Rectal smooth muscle tissue (tissue), 1 donor: ENCODE measurements at regions not wholly inside any gene's neighbourhood (a gene's known extent, or its start where the extent isn't known, plus 50 kb on each side); places are given as distances from the start of the nearest gene placed in this dataset.

Experiments used
- H3K27ac ChIP-seq: one replicate; pipeline ENCODE4 v1.7.0; 2013; ENCODE audit warnings: low read depth, low read length, inconsistent platforms
- H3K27me3 ChIP-seq: one replicate; pipeline ENCODE4 v1.7.0; 2013; ENCODE audit warnings: low read length; ENCODE audit not compliant: control insufficient read depth, insufficient read depth
- H3K36me3 ChIP-seq: one replicate; pipeline ENCODE4 v1.7.0; 2013; ENCODE audit warnings: low read length; ENCODE audit not compliant: control insufficient read depth, insufficient read depth
- H3K4me1 ChIP-seq: one replicate; pipeline ENCODE4 v1.7.0; 2013; ENCODE audit warnings: low read length; ENCODE audit not compliant: control insufficient read depth, insufficient read depth
- H3K4me3 ChIP-seq: one replicate; pipeline ENCODE4 v1.7.0; 2013; ENCODE audit warnings: low read length
- H3K9ac ChIP-seq: one replicate; pipeline ENCODE4 v1.7.0; 2013; ENCODE audit warnings: low read length

- Histone ChIP-seq H3K27ac (no peak overlapping the region), H3K4me1 (no peaks in the 10 kb centered on the region), H3K36me3 (no peaks in the 10 kb centered on the region), H3K4me3 (no peak overlapping the region), H3K27me3 (no peaks in the 10 kb centered on the region), H3K9ac (no peak overlapping the region)
Observed at GRCh38 chr5:23007762-23008161, 154.6 kb upstream of the CDH12 start.

GRCh38 chr5:23007236-23007635 lies 154.1 kb upstream of the CDH12 start:
- no peaks in the 10 kb centered on the region for H3K36me3 ChIP-seq
- no peak overlapping the region for H3K27ac ChIP-seq
- no peaks in the 10 kb centered on the region for H3K27me3 ChIP-seq
- H3K9ac ChIP-seq: no peak overlapping the region
- no peak overlapping the region for H3K4me3 ChIP-seq
- no peaks in the 10 kb centered on the region for H3K4me1 ChIP-seq

GRCh38 chr5:23001120-23001519 lies 148.0 kb upstream of the CDH12 start:
- Histone ChIP-seq H3K4me1 (no peaks in the 10 kb centered on the region), H3K36me3 (no peaks in the 10 kb centered on the region), H3K4me3 (no peak overlapping the region), H3K27me3 (no peaks in the 10 kb centered on the region), H3K9ac (no peak overlapping the region), H3K27ac (no peak overlapping the region)

GRCh38 chr5:22998774-22999173 lies 145.6 kb upstream of the CDH12 start:
- Histone ChIP-seq H3K9ac (no peak overlapping the region), H3K36me3 (no peaks in the 10 kb centered on the region), H3K27me3 (no peaks in the 10 kb centered on the region), H3K27ac (no peak overlapping the region), H3K4me3 (no peak overlapping the region), H3K4me1 (no peaks in the 10 kb centered on the region)

- Histone ChIP-seq H3K9ac (no peak overlapping the region), H3K27me3 (no peaks in the 10 kb centered on the region), H3K36me3 (no peaks in the 10 kb centered on the region), H3K4me3 (no peak overlapping the region), H3K27ac (no peak overlapping the region), H3K4me1 (no peaks in the 10 kb centered on the region)
Observed at GRCh38 chr5:22998362-22998761, 145.2 kb upstream of the CDH12 start.

GRCh38 chr5:22988937-22989336 lies 135.8 kb upstream of the CDH12 start:
- no peaks in the 10 kb centered on the region for H3K36me3 ChIP-seq
- H3K27me3 ChIP-seq: no peaks in the 10 kb centered on the region
- no peak overlapping the region for H3K27ac ChIP-seq
- H3K9ac ChIP-seq: no peak overlapping the region
- no peak overlapping the region for H3K4me3 ChIP-seq
- no peaks in the 10 kb centered on the region for H3K4me1 ChIP-seq

- Histone ChIP-seq H3K27me3 (no peaks in the 10 kb centered on the region), H3K4me1 (no peaks in the 10 kb centered on the region), H3K4me3 (no peak overlapping the region), H3K36me3 (no peaks in the 10 kb centered on the region), H3K9ac (no peak overlapping the region), H3K27ac (no peak overlapping the region)
Observed at GRCh38 chr5:22986281-22986680, 133.1 kb upstream of the CDH12 start.

GRCh38 chr5:22985446-22985845 lies 132.3 kb upstream of the CDH12 start:
- Histone ChIP-seq H3K27ac (no peak overlapping the region), H3K4me3 (no peak overlapping the region), H3K27me3 (no peaks in the 10 kb centered on the region), H3K9ac (no peak overlapping the region), H3K4me1 (no peaks in the 10 kb centered on the region), H3K36me3 (no peaks in the 10 kb centered on the region)

- Histone ChIP-seq H3K27me3 (no peaks in the 10 kb centered on the region), H3K9ac (no peak overlapping the region), H3K27ac (no peak overlapping the region), H3K4me3 (no peak overlapping the region), H3K36me3 (no peaks in the 10 kb centered on the region), H3K4me1 (no peaks in the 10 kb centered on the region)
Observed at GRCh38 chr5:22970956-22971618, 117.9 kb upstream of the CDH12 start.

GRCh38 chr5:22970491-22970890 lies 117.3 kb upstream of the CDH12 start:
- H3K4me3 ChIP-seq: no peak overlapping the region
- H3K27ac ChIP-seq: no peak overlapping the region
- no peaks in the 10 kb centered on the region for H3K4me1 ChIP-seq
- no peak overlapping the region for H3K9ac ChIP-seq
- no peaks in the 10 kb centered on the region for H3K27me3 ChIP-seq
- no peaks in the 10 kb centered on the region for H3K36me3 ChIP-seq

DNA sequence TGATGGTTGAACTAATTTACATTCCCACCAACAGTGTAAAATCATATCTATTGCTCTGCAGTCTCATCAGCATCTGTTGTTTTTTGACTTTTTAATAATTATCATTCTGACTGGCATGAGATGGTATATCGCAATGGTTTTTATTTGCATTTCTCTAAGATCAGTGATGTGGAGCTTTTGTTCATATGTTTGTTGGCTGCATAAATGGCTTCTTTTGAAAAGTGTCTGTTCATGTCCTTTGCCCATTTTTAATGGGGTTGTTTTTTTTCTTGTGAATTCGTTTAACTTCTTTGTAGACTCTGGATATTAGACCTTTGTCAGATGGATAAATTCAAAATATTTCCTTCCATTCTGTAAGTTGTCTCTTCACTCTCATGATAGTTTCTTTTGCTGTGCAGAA lies 115.2 kb upstream of the CDH12 start:
- H3K36me3 ChIP-seq: no peaks in the 10 kb centered on the region
- H3K4me1 ChIP-seq: no peaks in the 10 kb centered on the region
- no peak overlapping the region for H3K9ac ChIP-seq
- no peak overlapping the region for H3K27ac ChIP-seq
- no peak overlapping the region for H3K4me3 ChIP-seq
- H3K27me3 ChIP-seq: no peaks in the 10 kb centered on the region

- Histone ChIP-seq H3K4me1 (no peaks in the 10 kb centered on the region), H3K4me3 (no peak overlapping the region), H3K9ac (no peak overlapping the region), H3K36me3 (no peaks in the 10 kb centered on the region), H3K27ac (no peak overlapping the region), H3K27me3 (no peaks in the 10 kb centered on the region)
Observed at GRCh38 chr5:22965960-22966359, 112.8 kb upstream of the CDH12 start.

DNA sequence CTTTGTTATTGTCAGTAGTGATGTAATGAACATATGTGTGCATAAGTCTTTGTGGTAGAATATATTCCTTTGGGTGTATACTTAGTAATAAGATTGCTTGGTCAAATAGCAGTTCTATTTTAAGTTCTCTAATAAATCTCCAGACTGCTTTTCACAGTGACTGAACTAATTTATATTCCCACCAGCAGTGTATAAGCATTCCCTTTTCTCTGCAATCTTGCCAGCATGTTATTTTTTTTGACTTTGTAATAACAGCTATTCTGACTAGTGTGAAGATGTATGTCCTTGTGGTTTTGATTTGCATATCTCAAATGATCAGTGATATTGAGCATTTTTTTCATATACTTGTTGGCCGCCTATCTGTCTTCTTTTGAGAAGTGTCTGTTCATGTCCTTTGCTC lies 111.5 kb upstream of the CDH12 start:
- Histone ChIP-seq H3K27me3 (no peaks in the 10 kb centered on the region), H3K36me3 (no peaks in the 10 kb centered on the region), H3K4me3 (no peak overlapping the region), H3K9ac (no peak overlapping the region), H3K4me1 (no peaks in the 10 kb centered on the region), H3K27ac (no peak overlapping the region)
